WI38 (cell line): ENCODE measurements at regions not wholly inside any gene's neighbourhood (a gene's known extent, or its start where the extent isn't known, plus 50 kb on each side); places are given as distances from the start of the nearest gene placed in this dataset.
"Not testable (repeated sequence)": the region's sequence is repeated elsewhere in the genome, so short reads cannot be mapped to it uniquely, and the experiment has no call there.

Source experiments
- H3K4me3 ChIP-seq: 2 replicates; pipeline ENCODE4 v1.5.1; 2011; ENCODE audit warnings: low read depth, mild to moderate bottlenecking, control low read depth, low read length
- TF ChIP-seq, protein P1 (sequence below): IDR thresholded peaks from 2 replicates; pipeline ENCODE4 v1.5.1; 2012; ENCODE audit warnings: low read depth, mild to moderate bottlenecking, control low read depth, low read length

DNA sequence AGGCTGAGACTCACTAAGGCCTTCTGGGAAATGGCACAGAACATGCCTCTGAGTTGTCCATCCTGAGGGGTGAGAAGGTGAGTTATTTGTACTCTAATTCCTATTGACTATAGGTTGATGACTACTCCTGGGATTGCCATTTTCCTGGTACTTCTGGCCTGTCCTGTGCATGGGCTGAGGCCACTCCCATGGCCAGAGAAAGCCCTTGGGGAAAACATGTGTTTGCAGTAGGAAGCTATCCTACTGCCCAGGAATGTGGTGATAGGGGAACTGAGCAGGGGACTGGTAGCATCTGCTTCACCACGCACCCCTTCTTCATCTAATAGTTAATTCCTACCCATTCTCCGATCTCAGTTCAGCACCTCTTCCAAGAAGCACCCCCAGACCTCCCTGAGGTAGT is 62.6 kb upstream of the MEX3C start:
- H3K4me3 ChIP-seq = no peak overlapping the region
- TF ChIP-seq, protein P1, sequence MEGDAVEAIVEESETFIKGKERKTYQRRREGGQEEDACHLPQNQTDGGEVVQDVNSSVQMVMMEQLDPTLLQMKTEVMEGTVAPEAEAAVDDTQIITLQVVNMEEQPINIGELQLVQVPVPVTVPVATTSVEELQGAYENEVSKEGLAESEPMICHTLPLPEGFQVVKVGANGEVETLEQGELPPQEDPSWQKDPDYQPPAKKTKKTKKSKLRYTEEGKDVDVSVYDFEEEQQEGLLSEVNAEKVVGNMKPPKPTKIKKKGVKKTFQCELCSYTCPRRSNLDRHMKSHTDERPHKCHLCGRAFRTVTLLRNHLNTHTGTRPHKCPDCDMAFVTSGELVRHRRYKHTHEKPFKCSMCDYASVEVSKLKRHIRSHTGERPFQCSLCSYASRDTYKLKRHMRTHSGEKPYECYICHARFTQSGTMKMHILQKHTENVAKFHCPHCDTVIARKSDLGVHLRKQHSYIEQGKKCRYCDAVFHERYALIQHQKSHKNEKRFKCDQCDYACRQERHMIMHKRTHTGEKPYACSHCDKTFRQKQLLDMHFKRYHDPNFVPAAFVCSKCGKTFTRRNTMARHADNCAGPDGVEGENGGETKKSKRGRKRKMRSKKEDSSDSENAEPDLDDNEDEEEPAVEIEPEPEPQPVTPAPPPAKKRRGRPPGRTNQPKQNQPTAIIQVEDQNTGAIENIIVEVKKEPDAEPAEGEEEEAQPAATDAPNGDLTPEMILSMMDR = no peak

DNA sequence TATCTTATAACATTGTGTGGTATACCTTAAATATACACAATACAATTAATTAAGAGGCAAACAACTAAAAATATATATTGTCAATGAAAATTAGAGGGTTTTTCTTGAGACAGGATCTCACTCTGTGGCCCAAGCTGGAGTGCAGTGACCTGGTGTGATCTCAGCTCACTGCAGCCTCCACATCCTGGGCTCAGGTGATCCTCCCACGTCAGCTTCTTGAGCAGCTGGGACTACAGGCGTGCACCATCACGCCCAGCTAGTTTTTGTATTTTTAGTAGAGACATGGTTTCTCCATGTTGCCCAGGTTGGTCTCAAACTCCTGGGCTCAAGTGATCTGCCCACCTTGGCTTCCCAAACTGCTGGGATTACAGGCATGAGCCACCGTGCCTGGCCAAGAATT is 68.6 kb upstream of the MEX3C start:
- not testable (repeated sequence) for H3K4me3 ChIP-seq

DNA sequence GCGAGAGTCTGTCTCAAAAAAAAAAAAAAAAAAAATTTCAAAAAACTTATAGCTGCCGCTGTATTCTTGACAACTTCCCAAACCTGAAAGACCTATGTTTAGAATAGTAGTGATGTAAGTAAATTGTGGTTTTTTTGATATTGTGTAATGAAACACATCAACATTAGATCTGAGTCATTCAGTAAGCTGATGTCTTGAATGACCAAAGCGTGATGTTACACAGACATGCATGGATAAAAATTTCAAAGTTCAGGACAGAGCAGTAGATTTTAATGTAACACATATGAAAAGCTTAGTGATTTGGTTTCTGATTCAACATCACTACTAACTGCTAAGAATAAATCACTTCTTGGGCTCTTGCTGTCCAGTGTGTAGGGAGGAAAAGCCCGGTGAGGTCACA is 69.3 kb upstream of the MEX3C start:
- TF ChIP-seq, protein P1 = no peak
- H3K4me3 ChIP-seq = no peak overlapping the region

DNA sequence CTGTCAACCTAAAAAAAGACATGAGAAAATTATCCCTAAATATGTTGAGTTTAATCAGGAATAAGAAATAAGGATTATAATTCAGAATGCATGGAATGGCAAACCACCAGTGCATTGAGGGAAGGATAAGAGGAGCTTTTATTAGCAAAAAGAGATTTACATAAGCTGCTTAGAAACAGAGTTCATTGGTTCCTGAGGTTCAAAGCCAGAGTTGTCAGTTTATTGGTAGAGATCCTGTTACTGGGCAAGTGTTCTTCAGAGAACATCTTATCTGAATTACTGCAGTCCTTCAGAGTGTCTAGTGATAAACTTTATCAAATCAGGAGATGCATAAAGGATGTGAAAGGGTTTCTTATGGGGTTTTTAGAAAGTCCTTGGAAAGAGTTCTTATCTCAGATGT is 76.0 kb upstream of the MEX3C start:
- H3K4me3 ChIP-seq = no peak overlapping the region
- TF ChIP-seq, protein P1 = no peak

DNA sequence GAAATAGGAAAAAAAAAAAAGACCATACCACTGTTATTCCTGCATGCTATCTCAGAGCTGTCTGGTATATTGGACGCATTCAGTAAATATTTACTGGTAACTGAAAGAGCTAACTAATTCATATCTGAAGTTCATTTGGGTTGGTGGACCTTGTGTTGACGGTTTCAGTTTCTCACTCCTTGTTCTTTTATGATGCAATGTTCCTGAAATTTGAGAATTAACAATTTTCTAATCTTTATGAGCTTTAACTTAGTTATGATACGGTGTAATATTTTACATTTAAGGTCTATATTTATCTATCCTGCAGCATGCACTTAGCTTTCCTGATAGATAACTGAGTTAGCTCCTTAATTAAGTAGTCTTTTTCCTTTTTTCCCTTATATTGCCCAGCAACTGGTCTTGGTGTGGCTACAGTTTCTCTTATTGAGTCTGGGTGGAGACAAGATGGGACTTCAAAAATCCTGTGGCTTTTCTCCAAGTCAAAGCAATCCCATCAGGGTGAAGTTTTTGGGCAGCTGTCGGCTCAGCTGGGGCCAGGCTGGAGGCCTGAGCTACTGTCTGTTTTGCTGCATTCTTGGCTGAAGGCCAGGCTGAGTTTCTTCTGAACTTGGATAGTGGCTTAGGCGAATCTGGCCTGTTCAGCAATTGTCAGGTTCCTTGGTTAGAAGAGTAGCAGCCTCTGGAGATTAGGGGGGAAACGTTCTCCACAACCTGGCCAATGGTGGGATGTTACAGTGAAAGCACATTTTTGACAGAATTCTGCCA is 78.4 kb upstream of the MEX3C start:
- H3K4me3 ChIP-seq = no peak overlapping the region
- TF ChIP-seq, protein P1 = no peak

DNA sequence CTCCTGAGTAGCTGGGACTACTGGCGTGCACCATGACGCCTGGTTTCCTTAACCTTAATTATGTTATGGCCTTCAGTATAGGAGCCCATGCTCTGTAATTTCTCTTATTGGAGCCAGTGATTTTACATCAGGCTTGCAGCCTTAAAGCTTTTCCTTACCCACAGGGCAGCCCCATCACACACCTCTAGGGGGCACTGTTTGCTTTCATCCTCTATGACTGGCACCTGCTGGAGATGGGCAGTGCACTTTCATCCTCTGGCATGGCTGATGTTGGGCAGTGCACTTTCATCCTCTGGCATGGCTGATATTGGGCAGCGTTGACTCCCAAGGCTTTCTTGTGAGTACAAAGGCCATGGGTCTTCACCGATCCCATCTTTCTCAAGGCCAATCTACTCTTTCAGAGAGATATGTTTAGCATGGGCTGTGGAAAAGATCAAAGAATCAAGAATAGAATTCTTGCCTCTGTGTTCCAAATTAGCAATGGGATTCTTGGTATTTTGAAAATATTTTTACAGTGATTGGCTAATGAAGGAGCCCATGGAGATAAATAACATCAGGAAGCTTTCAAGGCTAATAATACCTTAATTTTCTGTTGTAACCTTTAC is 80.7 kb upstream of the MEX3C start:
- TF ChIP-seq, protein P1 = 0 out of 2 replicates have a peak, but pooled peaks have one; percentile 9
- H3K4me3 ChIP-seq = no peak overlapping the region

DNA sequence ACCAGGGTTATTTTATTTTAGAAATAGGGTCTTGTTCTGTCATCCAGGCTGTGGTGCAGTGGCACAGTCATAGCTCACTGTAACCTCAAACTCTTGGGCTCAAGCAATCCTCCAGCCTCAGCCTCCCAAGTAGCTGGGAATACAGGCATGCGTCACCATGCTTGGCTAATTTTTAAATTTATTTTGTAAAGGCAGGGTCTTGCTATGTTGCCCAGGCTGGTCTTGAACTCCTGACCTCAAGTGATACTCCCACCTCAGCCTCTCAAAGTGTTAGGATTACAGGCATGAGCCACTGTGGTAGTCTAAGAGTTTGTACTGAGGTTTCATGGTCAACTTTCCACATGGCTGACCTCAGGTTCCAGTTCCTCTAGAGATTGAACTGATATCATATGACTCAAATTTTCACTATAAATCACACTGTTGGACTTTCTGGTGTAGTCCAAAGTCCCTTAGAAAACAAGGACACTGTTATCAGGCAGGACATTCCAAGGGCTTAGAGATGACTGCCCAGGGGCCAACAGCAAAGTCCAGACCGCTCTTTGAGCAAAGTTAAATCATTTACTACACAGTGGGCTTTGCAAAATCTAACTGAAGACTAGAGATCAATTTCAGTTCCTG is 82.0 kb upstream of the MEX3C start:
- no peak overlapping the region for H3K4me3 ChIP-seq
- TF ChIP-seq, protein P1 = no peak
